ENCODE measurements at regions not wholly inside any gene's neighbourhood (a gene's known extent, or its start where the extent isn't known, plus 50 kb on each side); places are given as distances from the start of the nearest gene placed in this dataset.
A peak's percentile ranks its signal among the peaks of the same experiment; 100 is the strongest.
"Not testable (repeated sequence)": the region's sequence is repeated elsewhere in the genome, so short reads cannot be mapped to it uniquely, and the experiment has no call there.

GRCh38 chr4:176579226-176579625 is 213.5 kb downstream of the VEGFC start:
- peak; percentile 52 to 74 for DNase-seq

GRCh38 chr4:176583278-176583677 is 209.4 kb downstream of the VEGFC start:
- DNase-seq: no peak

GRCh38 chr4:176584031-176584606 is 208.6 kb downstream of the VEGFC start:
- no peak for DNase-seq

DNA sequence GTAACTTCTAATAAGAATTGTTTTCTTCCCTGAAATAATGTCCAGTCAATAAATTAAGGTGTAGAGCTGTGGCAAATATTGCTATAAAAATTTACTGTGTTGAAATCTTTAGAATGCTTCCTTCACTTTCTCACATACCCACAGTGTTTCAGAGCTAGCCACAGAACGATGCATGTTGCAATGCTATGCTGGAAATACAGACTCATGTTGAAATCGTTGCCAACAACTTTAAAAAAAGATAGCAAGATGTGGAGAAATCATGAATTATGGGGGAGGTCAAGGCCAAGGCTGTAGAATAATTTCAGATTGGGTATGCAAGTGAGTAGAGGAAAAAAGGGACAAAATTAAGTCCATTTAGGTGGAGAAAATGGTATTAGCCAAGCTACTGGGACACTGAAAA is 204.8 kb downstream of the VEGFC start:
- DNase-seq: no peak

- DNase-seq: no peak
Observed at GRCh38 chr4:176588436-176588835, 204.3 kb downstream of the VEGFC start.

DNA sequence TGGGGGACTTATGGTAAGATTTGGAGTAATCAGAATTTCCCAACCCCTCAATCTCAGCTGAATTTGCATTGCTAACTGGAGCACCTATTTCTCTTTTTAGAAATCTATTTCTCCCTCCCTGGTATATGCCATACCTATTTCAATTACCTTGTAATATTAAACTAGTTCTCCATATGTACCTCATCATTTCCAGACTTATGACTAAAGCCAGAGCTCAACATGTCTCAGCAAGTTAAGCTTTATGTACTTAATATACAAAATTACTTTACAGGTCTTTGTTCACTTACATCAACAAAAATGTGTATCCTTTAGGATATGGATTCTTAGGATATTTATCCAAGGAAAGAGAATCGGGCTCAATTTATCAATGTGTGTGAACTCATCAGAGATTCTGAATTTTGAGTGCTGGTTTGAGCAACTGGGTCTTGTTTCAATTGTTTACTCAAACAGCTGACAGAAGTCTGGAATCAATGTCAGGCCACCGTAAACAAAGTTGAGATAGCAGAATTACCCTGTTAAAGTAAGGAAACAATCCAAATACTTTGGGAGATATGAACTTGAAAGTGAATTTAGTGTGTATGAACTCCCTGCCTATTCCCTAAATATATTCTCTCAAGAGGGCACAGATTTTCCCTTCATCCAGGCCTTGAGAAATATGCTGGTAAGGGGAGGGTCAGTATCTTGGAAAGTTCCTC is 199.6 kb downstream of the VEGFC start:
- no peak for DNase-seq

- DNase-seq: peak in 1 of 2 experiments; percentile 38
Observed at GRCh38 chr4:176593943-176594342, 198.8 kb downstream of the VEGFC start.

DNA sequence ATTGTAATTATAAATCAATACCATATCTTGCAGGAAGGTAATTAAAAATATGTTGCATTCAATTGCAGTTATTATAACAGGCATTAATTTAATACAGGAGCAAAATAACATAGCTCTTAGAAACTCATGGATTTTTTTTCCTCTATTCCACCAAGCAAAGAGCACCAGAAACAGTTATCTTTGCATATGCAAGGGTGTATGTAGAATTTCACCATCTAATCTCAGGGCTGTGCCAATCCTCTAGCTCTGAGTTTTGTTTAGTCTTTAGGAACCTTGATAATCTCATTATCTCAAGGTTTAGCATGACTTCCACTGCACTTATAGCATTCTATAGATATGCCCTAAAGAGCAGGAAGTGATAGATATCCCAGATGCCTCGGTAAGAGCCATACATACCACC is 197.5 kb downstream of the VEGFC start:
- no peak for DNase-seq

DNA sequence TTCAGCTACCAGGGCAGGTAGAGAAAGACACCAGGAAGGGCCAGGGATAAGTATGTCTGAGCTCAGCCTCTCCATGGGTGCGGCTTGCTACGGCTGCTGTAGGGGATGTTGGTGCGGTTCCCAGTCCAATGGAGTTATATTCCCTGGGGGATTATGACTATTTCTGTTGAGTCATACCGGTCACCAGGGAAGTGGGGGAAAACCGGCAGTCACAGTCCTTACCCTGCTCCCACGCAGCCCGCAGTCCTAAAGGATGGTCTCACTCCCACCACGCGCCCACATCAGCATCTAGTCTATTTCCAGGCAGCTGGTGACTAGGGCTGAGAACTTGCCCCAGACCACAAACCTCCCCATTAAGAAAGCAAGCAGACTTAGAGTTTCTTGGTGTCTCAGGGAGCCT is 191.6 kb downstream of the VEGFC start:
- DNase-seq: no peak

GRCh38 chr4:176607807-176608206 is 184.9 kb downstream of the VEGFC start:
- no peak for DNase-seq

GRCh38 chr4:176608346-176608745 is 184.4 kb downstream of the VEGFC start:
- DNase-seq: no peak

DNA sequence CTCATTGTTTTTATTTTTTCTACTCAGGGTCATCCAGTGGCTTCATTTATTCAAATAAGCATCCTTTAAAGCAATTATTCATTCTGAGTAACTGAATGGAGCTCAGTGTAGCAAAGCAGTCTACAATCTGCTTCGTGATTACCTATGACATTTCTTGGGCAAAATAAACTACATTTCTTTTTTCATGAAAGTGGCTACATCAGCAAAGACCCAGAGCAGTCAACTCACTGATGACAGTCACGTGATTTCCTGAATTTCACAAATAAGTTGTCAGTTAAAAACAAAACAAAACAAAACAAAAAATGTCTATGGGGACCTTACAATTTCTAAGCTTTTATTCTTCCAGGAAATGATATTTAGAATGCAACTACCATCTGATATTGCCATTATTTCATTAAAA is 182.1 kb downstream of the VEGFC start:
- DNase-seq: no peak

DNA sequence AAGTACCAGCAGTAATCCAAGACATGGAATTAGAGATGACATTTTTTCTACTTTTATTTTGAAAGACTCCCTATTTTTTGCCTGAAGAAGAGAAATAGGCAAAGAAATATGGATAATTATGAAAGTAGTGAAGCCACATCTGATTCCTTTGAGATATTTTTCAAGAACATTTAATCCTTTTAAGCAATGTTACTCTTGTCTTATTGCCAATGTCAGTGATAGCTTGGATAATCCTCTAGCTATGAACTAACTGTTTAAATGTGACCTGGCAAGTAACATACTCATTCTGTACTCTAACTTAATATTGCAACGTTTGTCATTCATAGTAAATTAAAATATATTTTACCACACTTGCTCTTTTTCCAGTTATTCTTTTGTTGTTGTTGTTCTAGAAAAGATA is 181.3 kb downstream of the VEGFC start:
- no peak for DNase-seq

DNA sequence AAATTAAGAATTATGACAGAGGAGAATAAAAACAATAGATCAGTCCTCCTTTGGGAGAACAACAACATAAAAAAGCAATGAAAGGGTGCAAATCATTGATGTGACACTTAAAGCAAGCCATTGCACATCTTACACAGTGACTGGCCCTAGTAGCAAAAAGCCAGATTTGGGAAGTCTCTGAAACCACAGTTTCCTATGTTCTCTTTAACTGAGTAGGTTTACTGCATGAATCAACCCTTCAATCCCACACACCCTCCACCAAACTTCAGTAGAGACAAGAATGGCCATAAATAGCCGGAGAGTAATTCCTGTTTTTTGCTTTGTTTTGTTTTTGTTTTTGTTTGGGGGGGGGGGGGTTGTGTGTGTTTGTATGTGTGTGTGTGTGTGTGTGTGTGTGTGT is 180.8 kb downstream of the VEGFC start:
- DNase-seq: no peak

- DNase-seq: peak in 1 of 2 experiments; percentile 2
Observed at GRCh38 chr4:176614793-176615192, 177.9 kb downstream of the VEGFC start.

DNA sequence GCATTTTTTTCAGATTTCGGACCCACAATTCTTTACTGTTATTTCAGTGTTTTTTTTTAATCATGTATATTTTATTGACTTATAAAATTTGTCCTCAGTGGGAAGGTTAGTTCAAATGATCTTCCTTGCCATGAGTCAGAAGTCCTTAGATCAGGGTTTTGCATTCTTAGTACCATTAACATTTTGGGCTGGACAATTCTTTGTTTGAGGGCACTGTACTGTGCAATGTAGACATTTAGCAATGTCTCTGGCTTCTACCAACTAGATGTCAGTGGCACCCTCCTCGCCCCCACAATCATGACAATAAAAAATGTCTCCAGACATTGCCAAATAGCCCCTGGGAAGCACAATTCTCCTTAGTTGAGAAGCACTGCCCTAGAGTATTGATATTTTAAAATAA is 176.6 kb downstream of the VEGFC start:
- DNase-seq: no peak

DNA sequence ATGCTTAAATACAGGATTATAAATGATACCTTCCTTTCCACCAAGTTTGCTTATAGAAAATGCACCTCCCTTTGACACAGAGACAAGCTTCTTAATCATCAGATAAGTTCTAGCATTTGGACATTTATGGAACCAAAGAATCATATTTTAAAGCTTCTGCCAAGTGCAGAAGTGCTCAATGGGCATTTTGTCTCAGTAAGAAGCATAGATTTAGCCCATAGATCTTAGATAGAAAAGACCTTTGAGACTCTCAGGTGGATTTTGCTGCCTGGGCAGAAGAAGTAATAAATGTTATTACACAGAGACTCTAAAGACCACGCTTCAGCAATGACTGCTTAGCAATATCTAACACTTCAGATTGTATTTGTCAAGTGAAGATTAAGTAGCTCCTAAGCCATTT is 174.6 kb downstream of the VEGFC start:
- DNase-seq: no peak

- no peak for DNase-seq
Observed at GRCh38 chr4:176619430-176619829, 173.3 kb downstream of the VEGFC start.

DNA sequence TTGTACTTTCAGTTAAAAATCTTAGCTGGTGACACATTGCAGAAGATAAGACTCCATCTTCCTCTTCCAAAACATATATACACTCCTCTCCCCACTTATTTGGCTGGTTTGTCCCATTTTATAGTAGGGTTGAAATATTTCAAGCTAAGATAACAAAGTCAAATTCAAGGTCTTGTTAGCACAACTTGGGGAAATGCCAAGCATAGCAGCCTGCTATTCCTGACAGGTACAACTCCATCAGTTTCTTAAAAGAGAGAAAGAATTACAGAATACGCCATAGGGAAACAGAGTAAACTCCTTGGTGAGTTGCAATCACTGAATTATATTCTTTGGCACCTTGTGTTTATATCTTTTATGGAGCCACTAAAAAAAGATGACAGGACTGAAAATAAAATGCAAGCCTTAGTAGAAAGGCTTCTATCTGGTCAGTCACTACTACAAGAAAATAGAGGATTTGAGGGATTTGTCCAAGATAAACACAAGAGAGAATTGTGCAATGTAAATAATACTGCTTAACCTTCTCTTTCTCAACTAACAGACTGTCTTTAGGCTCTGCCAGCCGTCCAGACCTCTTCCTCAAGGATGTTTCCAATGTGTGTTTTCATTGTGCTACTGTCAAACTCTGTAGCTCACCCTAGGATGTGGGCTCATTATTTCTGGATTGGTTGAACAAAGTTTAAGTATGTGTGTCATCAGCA is 170.3 kb downstream of the VEGFC start:
- no peak for DNase-seq

GRCh38 chr4:176624983-176625610 is 167.6 kb downstream of the VEGFC start:
- DNase-seq: not testable (repeated sequence)

GRCh38 chr4:176627916-176628315 is 164.8 kb downstream of the VEGFC start:
- DNase-seq: no peak

DNA sequence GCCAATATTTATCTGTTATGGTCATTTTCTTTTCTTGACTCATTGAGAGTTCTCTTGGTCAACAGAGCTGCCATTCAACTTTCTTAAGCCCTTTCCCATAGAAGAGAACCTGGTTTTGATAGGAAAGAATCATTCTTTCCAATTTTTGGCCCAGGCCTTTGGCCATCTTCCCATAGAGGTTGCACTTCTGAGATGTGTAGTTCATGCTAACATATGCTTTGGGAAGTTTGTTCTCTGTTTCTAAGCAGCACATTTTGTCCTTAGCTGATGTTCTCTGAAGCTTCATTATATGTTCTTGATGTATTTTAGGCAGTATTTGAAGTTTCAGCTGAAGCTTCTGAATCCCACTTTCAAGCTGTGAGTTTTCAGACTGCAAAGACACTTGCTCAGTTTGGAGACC is 161.1 kb downstream of the VEGFC start:
- DNase-seq: no peak

Data from NCI-H2081 (cell line).